ENCODE measurements at regions not wholly inside any gene's neighbourhood (a gene's known extent, or its start where the extent isn't known, plus 50 kb on each side); places are given as distances from the start of the nearest gene placed in this dataset.

GRCh38 chr5:52007230-52007858, 624.1 kb downstream of the ISL1 start:
- no peaks in the 10 kb centered on the region for H3K79me1 ChIP-seq (ENCODE audit: low read depth in 1 of 2, low read length in 2 of 2)
- no peak overlapping the region for H2AFZ ChIP-seq (replicated peaks; ENCODE audit: low read length, poor library complexity)
- dilution Hi-C loops (cut with HindIII; ENCODE audit: low sequenced_read_pairs, unreplicated experiment) (no loop called here), in situ Hi-C loops (cut with MboI; ENCODE audit: low sequenced_read_pairs) (loop anchor here (10.0 kb wide), 1 partner anchor 1053 kb away; no protein-coding TSS in a partner anchor), intact Hi-C loops (cut with micrococcal nuclease) (loop anchor here (1.0 kb wide), 1 partner anchor 1044 kb away; no protein-coding TSS in a partner anchor)
- H3K36me3 ChIP-seq (ENCODE audit: control insufficient read depth, insufficient read depth, low read length) = no peaks in the 10 kb centered on the region
- DNase-seq (peak; percentile 38), ATAC-seq (ENCODE audit: low read depth) (0 out of 2 replicates have a peak, but pooled peaks have one; percentile 42)
- H3K27me3 ChIP-seq (ENCODE audit: control insufficient read depth, insufficient read depth, low read length) = no peaks in the 10 kb centered on the region
- no peaks in the 10 kb centered on the region for H3K9me1 ChIP-seq (ENCODE audit: insufficient read depth, low read length)
- H4K8ac ChIP-seq (ENCODE audit: low read depth in 2 of 2, low read length in 2 of 2) = no peak overlapping the region
- H3K56ac ChIP-seq (ENCODE audit: extremely low read depth, insufficient read depth, low read length) = no peak overlapping the region
- WGBS, 2 experiments (ENCODE audit: extremely low coverage in 2 of 2, insufficient read length in 1 of 2) = no CpG with 5 or more reads among the region's 5 CpGs
- ChIA-PET POLR2A (ENCODE audit: unreplicated experiment) (no interaction called here), CTCF (interaction anchor here (0.6 to 1.1 kb wide), 4 partner anchors 8 to 1049 kb away, joined by 3 to 4 read pairs (median 3); no protein-coding TSS in a partner anchor)
- H3K18ac ChIP-seq (ENCODE audit: low read depth, low read length) = no peak overlapping the region
- no peak overlapping the region for H4K91ac ChIP-seq (ENCODE audit: insufficient read depth, low read depth, low read length)
- H2BK20ac ChIP-seq (ENCODE audit: low read depth, low read length) = no peak overlapping the region
- TF ChIP-seq RFX5 (IDR thresholded peaks at IDR 0.05; ENCODE audit: low read depth, low read length) (no peak), SMC3 (IDR thresholded peaks at IDR 0.05; ENCODE audit: low read depth, low read length) (peak; percentile 42; the same call in 1 of the 2 replicates), RAD21 (IDR thresholded peaks at IDR 0.05; ENCODE audit: low read length) (peak; percentile 77)
- TF ChIP-seq, protein P1, sequence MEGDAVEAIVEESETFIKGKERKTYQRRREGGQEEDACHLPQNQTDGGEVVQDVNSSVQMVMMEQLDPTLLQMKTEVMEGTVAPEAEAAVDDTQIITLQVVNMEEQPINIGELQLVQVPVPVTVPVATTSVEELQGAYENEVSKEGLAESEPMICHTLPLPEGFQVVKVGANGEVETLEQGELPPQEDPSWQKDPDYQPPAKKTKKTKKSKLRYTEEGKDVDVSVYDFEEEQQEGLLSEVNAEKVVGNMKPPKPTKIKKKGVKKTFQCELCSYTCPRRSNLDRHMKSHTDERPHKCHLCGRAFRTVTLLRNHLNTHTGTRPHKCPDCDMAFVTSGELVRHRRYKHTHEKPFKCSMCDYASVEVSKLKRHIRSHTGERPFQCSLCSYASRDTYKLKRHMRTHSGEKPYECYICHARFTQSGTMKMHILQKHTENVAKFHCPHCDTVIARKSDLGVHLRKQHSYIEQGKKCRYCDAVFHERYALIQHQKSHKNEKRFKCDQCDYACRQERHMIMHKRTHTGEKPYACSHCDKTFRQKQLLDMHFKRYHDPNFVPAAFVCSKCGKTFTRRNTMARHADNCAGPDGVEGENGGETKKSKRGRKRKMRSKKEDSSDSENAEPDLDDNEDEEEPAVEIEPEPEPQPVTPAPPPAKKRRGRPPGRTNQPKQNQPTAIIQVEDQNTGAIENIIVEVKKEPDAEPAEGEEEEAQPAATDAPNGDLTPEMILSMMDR (conservative IDR thresholded peaks at IDR 0.05; ENCODE audit: low read depth, low read length) = peak; percentile 74
- H2BK15ac ChIP-seq (ENCODE audit: low read depth, low read length) = no peak overlapping the region
- no peak overlapping the region for H3K4me3 ChIP-seq (ENCODE audit: insufficient read depth, low read depth, low read length)
- H3K14ac ChIP-seq (replicated peaks; ENCODE audit: low read depth, low read length) = no peak overlapping the region
- H3K9me3 ChIP-seq (ENCODE audit: control insufficient read depth, insufficient read depth, low read length) = no peaks in the 10 kb centered on the region
- H2AK5ac ChIP-seq (ENCODE audit: low read depth, low read length) = no peak overlapping the region
- H3K9ac ChIP-seq (ENCODE audit: low read depth, low read length) = no peak overlapping the region
- no peak overlapping the region for H2BK5ac ChIP-seq (ENCODE audit: low read depth, low read length, poor library complexity, severe bottlenecking)
- H3K4me2 ChIP-seq (ENCODE audit: low read depth, low read length) = no peak overlapping the region
- H2AK9ac ChIP-seq (replicated peaks; ENCODE audit: low read depth, low read length, poor library complexity) = no peak overlapping the region
- no peak overlapping the region for H3K4ac ChIP-seq (ENCODE audit: low read depth, low read length)
- no peak overlapping the region for H4K5ac ChIP-seq (ENCODE audit: low read depth, low read length)
- no peak overlapping the region for H2BK120ac ChIP-seq (ENCODE audit: low read depth, low read length)
- no peak overlapping the region for H3K23ac ChIP-seq (ENCODE audit: low read depth, low read length)
- H3K27ac ChIP-seq (ENCODE audit: insufficient read depth, low read length) = no peak overlapping the region
- no peaks in the 10 kb centered on the region for H3K4me1 ChIP-seq (ENCODE audit: control insufficient read depth, insufficient read depth, low read length)
- H4K20me1 ChIP-seq (ENCODE audit: insufficient read depth, low read length) = no peaks in the 10 kb centered on the region
- no TSS peak for BruUV-seq (replicated peaks)

Measured in IMR-90 (cell line).